ENCODE measurements at regions not wholly inside any gene's neighbourhood (a gene's known extent, or its start where the extent isn't known, plus 50 kb on each side); places are given as distances from the start of the nearest gene placed in this dataset.
"Not testable (repeated sequence)": the region's sequence is repeated elsewhere in the genome, so short reads cannot be mapped to it uniquely, and the experiment has no call there.

GRCh38 chr2:47301277-47301618 lies 67.9 kb upstream of the EPCAM start:
- H3K4me1 Mint-ChIP-seq (ENCODE audit: low read depth): peaks cover 88% of the 10 kb centered on the region
- no peaks in the 10 kb centered on the region for H3K36me3 Mint-ChIP-seq (ENCODE audit: low read depth)
- no peak overlapping the region for H3K4me3 Mint-ChIP-seq
- H3K9me3 Mint-ChIP-seq: no peaks in the 10 kb centered on the region
- peak overlapping the region; percentile 87 for H3K27ac Mint-ChIP-seq
- intact Hi-C loops (cut with micrococcal nuclease): no loop called here
- no peaks in the 10 kb centered on the region for H3K27me3 Mint-ChIP-seq

- no peaks in the 10 kb centered on the region for H3K27me3 Mint-ChIP-seq
- H3K36me3 Mint-ChIP-seq (ENCODE audit: low read depth): no peaks in the 10 kb centered on the region
- no peaks in the 10 kb centered on the region for H3K9me3 Mint-ChIP-seq
- peaks cover 88% of the 10 kb centered on the region for H3K4me1 Mint-ChIP-seq (ENCODE audit: low read depth)
- no peak overlapping the region for H3K4me3 Mint-ChIP-seq
- peak overlapping the region; percentile 87 for H3K27ac Mint-ChIP-seq
- intact Hi-C loops (cut with micrococcal nuclease): no loop called here
Measured at GRCh38 chr2:47300609-47301276, 68.4 kb upstream of the EPCAM start.

- Mint-ChIP-seq H3K4me3 (no peak overlapping the region), H3K4me1 (ENCODE audit: low read depth) (peaks cover 89% of the 10 kb centered on the region), H3K27me3 (no peaks in the 10 kb centered on the region), H3K27ac (peak overlapping the region; percentile 87), H3K9me3 (no peaks in the 10 kb centered on the region), H3K36me3 (ENCODE audit: low read depth) (no peaks in the 10 kb centered on the region)
- intact Hi-C loops (cut with micrococcal nuclease): no loop called here
Measured at GRCh38 chr2:47300081-47300480, 69.0 kb upstream of the EPCAM start.

- peak overlapping the region; percentile 87 for H3K27ac Mint-ChIP-seq
- H3K4me1 Mint-ChIP-seq (ENCODE audit: low read depth): peaks cover 85% of the 10 kb centered on the region
- H3K27me3 Mint-ChIP-seq: no peaks in the 10 kb centered on the region
- no peak overlapping the region for H3K4me3 Mint-ChIP-seq
- H3K9me3 Mint-ChIP-seq: no peaks in the 10 kb centered on the region
- intact Hi-C loops (cut with micrococcal nuclease): no loop called here
- no peaks in the 10 kb centered on the region for H3K36me3 Mint-ChIP-seq (ENCODE audit: low read depth)
Measured at GRCh38 chr2:47299555-47299954, 69.6 kb upstream of the EPCAM start.

GRCh38 chr2:47298771-47299170 lies 70.3 kb upstream of the EPCAM start:
- Mint-ChIP-seq H3K4me3 (peak overlapping the region; percentile 13), H3K4me1 (ENCODE audit: low read depth) (peaks cover 85% of the 10 kb centered on the region), H3K27me3 (no peaks in the 10 kb centered on the region), H3K27ac (peak overlapping the region; percentile 87), H3K9me3 (no peaks in the 10 kb centered on the region), H3K36me3 (ENCODE audit: low read depth) (no peaks in the 10 kb centered on the region)
- intact Hi-C loops (cut with micrococcal nuclease): no loop called here

GRCh38 chr2:47297767-47298425 lies 71.2 kb upstream of the EPCAM start:
- no peaks in the 10 kb centered on the region for H3K36me3 Mint-ChIP-seq (ENCODE audit: low read depth)
- H3K9me3 Mint-ChIP-seq: no peaks in the 10 kb centered on the region
- H3K27me3 Mint-ChIP-seq: no peaks in the 10 kb centered on the region
- H3K27ac Mint-ChIP-seq: peak overlapping the region; percentile 87
- peaks cover 79% of the 10 kb centered on the region for H3K4me1 Mint-ChIP-seq (ENCODE audit: low read depth)
- H3K4me3 Mint-ChIP-seq: no peak overlapping the region
- intact Hi-C loops (cut with micrococcal nuclease): no loop called here

- intact Hi-C loops (cut with micrococcal nuclease): loop anchor here (1.0 kb wide), 1 partner anchor 224 kb away; no protein-coding TSS in a partner anchor
- Mint-ChIP-seq H3K4me3 (no peak overlapping the region), H3K4me1 (ENCODE audit: low read depth) (peaks cover 68% of the 10 kb centered on the region), H3K27me3 (no peaks in the 10 kb centered on the region), H3K36me3 (ENCODE audit: low read depth) (no peaks in the 10 kb centered on the region), H3K27ac (peak overlapping the region; percentile 87), H3K9me3 (no peaks in the 10 kb centered on the region)
Measured at GRCh38 chr2:47295981-47296635, 73.0 kb upstream of the EPCAM start.

- intact Hi-C loops (cut with micrococcal nuclease): no loop called here
- Mint-ChIP-seq H3K27me3 (no peaks in the 10 kb centered on the region), H3K36me3 (ENCODE audit: low read depth) (no peaks in the 10 kb centered on the region), H3K9me3 (no peaks in the 10 kb centered on the region), H3K4me3 (no peak overlapping the region), H3K27ac (peak overlapping the region; percentile 87), H3K4me1 (ENCODE audit: low read depth) (peaks cover 60% of the 10 kb centered on the region)
Measured at GRCh38 chr2:47295131-47295980, 73.8 kb upstream of the EPCAM start.

- intact Hi-C loops (cut with micrococcal nuclease): no loop called here
- Mint-ChIP-seq H3K9me3 (no peaks in the 10 kb centered on the region), H3K36me3 (ENCODE audit: low read depth) (no peaks in the 10 kb centered on the region), H3K27me3 (no peaks in the 10 kb centered on the region), H3K27ac (peak overlapping the region; percentile 87), H3K4me1 (ENCODE audit: low read depth) (peaks cover 50% of the 10 kb centered on the region), H3K4me3 (peak overlapping the region; percentile 49)
Measured at GRCh38 chr2:47293976-47294375, 75.1 kb upstream of the EPCAM start.

- H3K27me3 Mint-ChIP-seq: no peaks in the 10 kb centered on the region
- no peaks in the 10 kb centered on the region for H3K9me3 Mint-ChIP-seq
- H3K4me1 Mint-ChIP-seq (ENCODE audit: low read depth): peaks cover 13% of the 10 kb centered on the region
- no peak overlapping the region for H3K27ac Mint-ChIP-seq
- H3K36me3 Mint-ChIP-seq (ENCODE audit: low read depth): no peaks in the 10 kb centered on the region
- no peak overlapping the region for H3K4me3 Mint-ChIP-seq
- intact Hi-C loops (cut with micrococcal nuclease): no loop called here
Measured at GRCh38 chr2:47288864-47289263, 80.2 kb upstream of the EPCAM start.

GRCh38 chr2:47283659-47284058 lies 85.5 kb upstream of the EPCAM start:
- H3K27me3 Mint-ChIP-seq: no peaks in the 10 kb centered on the region
- H3K27ac Mint-ChIP-seq: peak overlapping the region; percentile 51
- H3K4me3 Mint-ChIP-seq: no peak overlapping the region
- intact Hi-C loops (cut with micrococcal nuclease): no loop called here
- no peaks in the 10 kb centered on the region for H3K36me3 Mint-ChIP-seq (ENCODE audit: low read depth)
- H3K4me1 Mint-ChIP-seq (ENCODE audit: low read depth): peaks cover 10% of the 10 kb centered on the region
- no peaks in the 10 kb centered on the region for H3K9me3 Mint-ChIP-seq

- no peaks in the 10 kb centered on the region for H3K27me3 Mint-ChIP-seq
- no peaks in the 10 kb centered on the region for H3K36me3 Mint-ChIP-seq (ENCODE audit: low read depth)
- H3K27ac Mint-ChIP-seq: no peak overlapping the region
- intact Hi-C loops (cut with micrococcal nuclease): no loop called here
- H3K4me3 Mint-ChIP-seq: no peak overlapping the region
- no peaks in the 10 kb centered on the region for H3K9me3 Mint-ChIP-seq
- peaks cover 10% of the 10 kb centered on the region for H3K4me1 Mint-ChIP-seq (ENCODE audit: low read depth)
Measured at GRCh38 chr2:47282621-47283272, 86.4 kb upstream of the EPCAM start.

GRCh38 chr2:47279525-47279924 lies 89.6 kb upstream of the EPCAM start:
- H3K27me3 Mint-ChIP-seq: not testable (repeated sequence)

More at GRCh38 chr2:47279525-47279924, 89.6 kb upstream of the EPCAM start:
- peaks cover 21% of the 10 kb centered on the region for H3K4me1 Mint-ChIP-seq (ENCODE audit: low read depth)
- H3K9me3 Mint-ChIP-seq; H3K27ac Mint-ChIP-seq; H3K36me3 Mint-ChIP-seq (ENCODE audit: low read depth); H3K4me3 Mint-ChIP-seq; intact Hi-C loops (cut with micrococcal nuclease): not testable (repeated sequence)

Data from dendritic cell treated with granulocyte-macrophage colony-stimulating factor and Interleukin-4, amounts not matched to agents 40 ng/mL and 50 ng/mL, for 4 days (primary cell).